OCI-LY1 (cell line): ENCODE measurements at regions not wholly inside any gene's neighbourhood (a gene's known extent, or its start where the extent isn't known, plus 50 kb on each side); places are given as distances from the start of the nearest gene placed in this dataset.

Source experiments
- H2AFZ ChIP-seq: fragments of 200-600 bp; sonication (generic), shearing (Covaris generic); 2 replicates; pipeline ENCODE4 v1.6.0; 2014; ENCODE audit warnings: antibody characterized with exemption, mild to moderate bottlenecking, low read length
- H3F3A ChIP-seq: fragments of 200-600 bp; sonication (generic), shearing (Covaris generic); 2 replicates; pipeline ENCODE4 v1.6.0; 2014; ENCODE audit warnings: mild to moderate bottlenecking, antibody characterized with exemption, low read length, moderate library complexity; ENCODE audit not compliant: insufficient read depth
- H3K27ac ChIP-seq: fragments of 200-600 bp; sonication (generic); 2 replicates; pipeline ENCODE4 v1.5.1; 2014; ENCODE audit warnings: low read length, mixed run types, mild to moderate bottlenecking, low read depth; ENCODE audit not compliant: poor library complexity, severe bottlenecking
- H3K27me3 ChIP-seq: fragments of 200-600 bp; sonication (generic); 2 replicates; pipeline ENCODE4 v1.6.0; 2014; ENCODE audit warnings: antibody characterized with exemption, mild to moderate bottlenecking, low read length, moderate library complexity; ENCODE audit not compliant: insufficient read depth
- H3K36me3 ChIP-seq: fragments of 200-600 bp; sonication (generic); 2 replicates; pipeline ENCODE4 v1.6.1; 2014; ENCODE audit warnings: mild to moderate bottlenecking, antibody characterized with exemption, low read length, moderate library complexity, mixed read lengths; ENCODE audit not compliant: insufficient read depth
- H3K4me1 ChIP-seq: fragments of 200-600 bp; sonication (generic); 2 replicates; pipeline ENCODE4 v1.5.1; 2014; ENCODE audit warnings: mild to moderate bottlenecking, low read length, moderate library complexity; ENCODE audit not compliant: insufficient read depth, severe bottlenecking
- H3K4me2 ChIP-seq: fragments of 200-600 bp; sonication (generic), shearing (Covaris generic); 2 replicates; pipeline ENCODE4 v1.6.1; 2014; ENCODE audit warnings: low read length
- H3K4me3 ChIP-seq: fragments of 200-600 bp; sonication (generic); 2 replicates; pipeline ENCODE4 v1.5.1; 2014; ENCODE audit warnings: low read length, low read depth, mild to moderate bottlenecking, mixed read lengths; ENCODE audit not compliant: poor library complexity, severe bottlenecking
- H3K79me2 ChIP-seq: fragments of 200-600 bp; shearing (Covaris generic); 2 replicates; pipeline ENCODE4 v1.6.1; 2016; ENCODE audit warnings: mixed run types, low read length, mixed read lengths; ENCODE audit not compliant: insufficient read depth
- H3K9ac ChIP-seq: fragments of 200-600 bp; sonication (generic), shearing (Covaris generic); 2 replicates; pipeline ENCODE4 v1.6.1; 2014; ENCODE audit warnings: mild to moderate bottlenecking, low read length, mixed read lengths
- H3K9me2 ChIP-seq: fragments of 200-600 bp; sonication (generic), shearing (Covaris generic); 2 replicates; pipeline ENCODE4 v1.6.1; 2014; ENCODE audit warnings: low read depth, mild to moderate bottlenecking, low read length, mixed read lengths
- H3K9me3 ChIP-seq: fragments of 200-600 bp; shearing (Covaris generic); 2 replicates; pipeline ENCODE4 v1.6.1; 2014; ENCODE audit warnings: low read length, mixed read lengths
- H4K20me1 ChIP-seq: fragments of 200-600 bp; sonication (generic), shearing (Covaris generic); 2 replicates; pipeline ENCODE4 v1.6.0; 2016; ENCODE audit warnings: mild to moderate bottlenecking, low read length; ENCODE audit not compliant: insufficient read depth
- CTCF ChIP-seq: fragments of 200-600 bp; sonication (generic), shearing (Covaris generic); IDR thresholded peaks from 2 replicates; pipeline ENCODE4 v1.5.1; 2017; ENCODE audit warnings: mild to moderate bottlenecking, antibody characterized with exemption, low read length, moderate library complexity, mixed read lengths
- EZH2 ChIP-seq: fragments of 200-600 bp; sonication (generic), shearing (Covaris generic); IDR thresholded peaks from 2 replicates; pipeline ENCODE4 v1.8.0; 2017; ENCODE audit warnings: borderline replicate concordance, mixed run types, mild to moderate bottlenecking, antibody characterized with exemption, low read length, moderate library complexity, mixed read lengths

GRCh38 chr3:171956181-171956683 lies 83.1 kb upstream of the FNDC3B start:
- Histone ChIP-seq H4K20me1 (no peaks in the 10 kb centered on the region), H3K36me3 (no peaks in the 10 kb centered on the region), H3K27ac (no peak overlapping the region), H3K4me1 (no peaks in the 10 kb centered on the region), H3K79me2 (no peaks in the 10 kb centered on the region), H3F3A (no peaks in the 10 kb centered on the region), H3K27me3 (no peaks in the 10 kb centered on the region), H3K9me2 (no peaks in the 10 kb centered on the region), H3K9ac (no peak overlapping the region), H3K4me3 (no peak overlapping the region), H3K9me3 (no peaks in the 10 kb centered on the region), H3K4me2 (no peak overlapping the region), H2AFZ (no peak overlapping the region)
- TF ChIP-seq CTCF (no peak), EZH2 (no peak)

- H4K20me1 ChIP-seq: no peaks in the 10 kb centered on the region
- no peaks in the 10 kb centered on the region for H3K4me1 ChIP-seq
- TF ChIP-seq CTCF (no peak), EZH2 (no peak)
- H3K9me3 ChIP-seq: no peaks in the 10 kb centered on the region
- H3K4me3 ChIP-seq: no peak overlapping the region
- no peaks in the 10 kb centered on the region for H3K36me3 ChIP-seq
- H2AFZ ChIP-seq: no peak overlapping the region
- H3K9ac ChIP-seq: no peak overlapping the region
- H3F3A ChIP-seq: no peaks in the 10 kb centered on the region
- no peaks in the 10 kb centered on the region for H3K27me3 ChIP-seq
- H3K27ac ChIP-seq: no peak overlapping the region
- no peaks in the 10 kb centered on the region for H3K9me2 ChIP-seq
- H3K79me2 ChIP-seq: no peaks in the 10 kb centered on the region
- no peak overlapping the region for H3K4me2 ChIP-seq
Measured at GRCh38 chr3:171956705-171957104, 82.7 kb upstream of the FNDC3B start.

- no peaks in the 10 kb centered on the region for H3K36me3 ChIP-seq
- TF ChIP-seq CTCF: no peak
- TF ChIP-seq EZH2: no peak
- no peaks in the 10 kb centered on the region for H4K20me1 ChIP-seq
- no peaks in the 10 kb centered on the region for H3K9me3 ChIP-seq
- no peaks in the 10 kb centered on the region for H3K79me2 ChIP-seq
- H3F3A ChIP-seq: no peaks in the 10 kb centered on the region
- no peaks in the 10 kb centered on the region for H3K27me3 ChIP-seq
- no peak overlapping the region for H3K9ac ChIP-seq
- no peaks in the 10 kb centered on the region for H3K9me2 ChIP-seq
- H3K4me1 ChIP-seq: no peaks in the 10 kb centered on the region
- no peak overlapping the region for H3K4me2 ChIP-seq
- H2AFZ ChIP-seq: no peak overlapping the region
- no peak overlapping the region for H3K4me3 ChIP-seq
- H3K27ac ChIP-seq: no peak overlapping the region
Measured at GRCh38 chr3:171959532-171960089, 79.8 kb upstream of the FNDC3B start.
